Breast epithelium (tissue), 4 donors: ENCODE measurements at regions not wholly inside any gene's neighbourhood (a gene's known extent, or its start where the extent isn't known, plus 50 kb on each side); places are given as distances from the start of the nearest gene placed in this dataset.

Experiments
- DNase-seq, 2 donors: peaks; one replicate each; pipeline ENCODE4 v3.0.0-alpha.2; 2019; ENCODE audit warnings: low spot score in 2 of 2
- H3K27ac ChIP-seq, 2 donors: fragments of 200-600 bp; sonication (generic) in 1 of 2; one replicate each; pipeline ENCODE4 v1.5.1; 2016 to 2019; ENCODE audit warnings: mild to moderate bottlenecking in 1 of 2
- H3K27me3 ChIP-seq, 2 donors: fragments of 200-600 bp; sonication (generic) in 1 of 2; one replicate each; pipeline versions ENCODE4 v1.5.1 to v1.6.0; 2017 to 2019; ENCODE audit warnings: control low read depth in 1 of 2, mild to moderate bottlenecking in 1 of 2
- H3K36me3 ChIP-seq: fragments of 200-600 bp; one replicate; pipeline ENCODE4 v1.5.1; 2019
- H3K4me1 ChIP-seq, 2 donors: fragments of 200-600 bp; sonication (generic); one replicate each; pipeline ENCODE4 v1.5.1; 2016 to 2019; ENCODE audit warnings: control low read depth in 1 of 2
- H3K4me3 ChIP-seq, 3 donors: fragments of 200-600 bp; sonication (generic); 1 replicate in 2 of 3; 2 replicates in 1 of 3; pipeline ENCODE4 v1.5.1; 2016 to 2019; ENCODE audit warnings: mild to moderate bottlenecking in 3 of 3, moderate library complexity in 2 of 3
- H3K9me3 ChIP-seq, 2 donors: fragments of 200-600 bp; sonication (generic) in 1 of 2; one replicate each; pipeline ENCODE4 v1.5.1; 2016 to 2019; ENCODE audit warnings: control low read depth in 1 of 2
- CTCF ChIP-seq, 3 donors: fragments of 450-650 bp; IDR thresholded peaks; one replicate each; pipeline ENCODE4 v1.5.1; 2016 to 2017; ENCODE audit warnings: antibody characterized with exemption in 3 of 3, mild to moderate bottlenecking in 3 of 3, moderate library complexity in 3 of 3
- POLR2A ChIP-seq: fragments of 450-650 bp; IDR thresholded peaks from one replicate; pipeline ENCODE4 v1.6.1; 2016; ENCODE audit warnings: antibody characterized with exemption, mild to moderate bottlenecking, moderate library complexity
- POLR2AphosphoS5 ChIP-seq, 3 donors: sonication (generic); formaldehyde crosslinking; IDR thresholded peaks; one replicate each; pipeline ENCODE4 v1.6.1; 2017; ENCODE audit warnings: antibody characterized with exemption in 3 of 3
- intact Hi-C: fragments of 100-400 bp; cut with DNase I; formaldehyde crosslinking; loops from one replicate; pipeline ENCODE4 v1.15.1; 2023; ENCODE audit warnings: low total_unique reads

- no peaks in the 10 kb centered on the region for H3K27me3 ChIP-seq
- no peaks in the 10 kb centered on the region for H3K36me3 ChIP-seq
- no peak overlapping the region for H3K4me3 ChIP-seq
- no peaks in the 10 kb centered on the region for H3K4me1 ChIP-seq
- intact Hi-C loops = no loop called here
- TF ChIP-seq POLR2A = no peak
- TF ChIP-seq POLR2AphosphoS5 (IDR thresholded peaks at IDR 0.05) = no peak
- TF ChIP-seq CTCF (IDR thresholded peaks at IDR 0.05) = no peak
- no peak for DNase-seq
- H3K9me3 ChIP-seq = no peaks in the 10 kb centered on the region
- no peak overlapping the region for H3K27ac ChIP-seq
Measured at GRCh38 chr14:81677736-81678135, 144.1 kb upstream of the SEL1L start.

DNA sequence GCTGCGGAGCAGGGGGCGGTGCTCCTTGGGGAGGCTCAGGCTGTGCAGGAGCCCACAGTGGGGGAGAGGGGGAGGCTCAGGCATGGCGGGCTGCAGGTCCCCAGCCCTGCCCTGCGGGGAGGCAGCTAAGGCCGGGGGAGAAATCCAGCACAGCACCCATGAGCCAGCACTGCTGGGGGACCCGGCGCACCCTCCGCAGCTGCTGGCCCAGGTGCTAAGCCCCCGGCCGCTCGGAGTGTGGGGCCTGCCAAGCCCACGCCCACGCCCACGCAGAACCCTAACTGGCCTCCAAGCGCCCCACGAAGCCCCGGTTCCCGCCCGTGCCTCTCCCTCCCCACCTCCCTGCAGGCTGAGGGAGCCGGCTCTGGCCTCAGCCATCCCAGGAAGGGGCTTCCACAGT, 145.6 kb upstream of the SEL1L start:
- H3K36me3 ChIP-seq = no peaks in the 10 kb centered on the region
- intact Hi-C loops = no loop called here
- TF ChIP-seq CTCF (IDR thresholded peaks at IDR 0.05) = no peak
- no peak for TF ChIP-seq POLR2A
- TF ChIP-seq POLR2AphosphoS5 (IDR thresholded peaks at IDR 0.05) = no peak

GRCh38 chr14:81681541-81681940, 147.9 kb upstream of the SEL1L start:
- intact Hi-C loops = no loop called here
- no peak for DNase-seq
- H3K27ac ChIP-seq = no peak overlapping the region
- H3K27me3 ChIP-seq = no peaks in the 10 kb centered on the region
- H3K9me3 ChIP-seq = no peaks in the 10 kb centered on the region
- no peaks in the 10 kb centered on the region for H3K36me3 ChIP-seq
- H3K4me3 ChIP-seq = no peak overlapping the region
- TF ChIP-seq CTCF (IDR thresholded peaks at IDR 0.05) = no peak
- no peak for TF ChIP-seq POLR2AphosphoS5 (IDR thresholded peaks at IDR 0.05)
- TF ChIP-seq POLR2A = no peak
- H3K4me1 ChIP-seq = no peaks in the 10 kb centered on the region

More for the DNA sequence above, 145.6 kb upstream of the SEL1L start:
- H3K4me1 ChIP-seq = no peaks in the 10 kb centered on the region
- DNase-seq = no peak
- H3K4me3 ChIP-seq = no peak overlapping the region
- H3K9me3 ChIP-seq = no peaks in the 10 kb centered on the region
- H3K27ac ChIP-seq = no peak overlapping the region
- H3K27me3 ChIP-seq = no peaks in the 10 kb centered on the region

GRCh38 chr14:81682134-81682533, 148.5 kb upstream of the SEL1L start:
- intact Hi-C loops = no loop called here
- H3K27me3 ChIP-seq = no peaks in the 10 kb centered on the region
- no peak overlapping the region for H3K27ac ChIP-seq
- no peak overlapping the region for H3K4me3 ChIP-seq
- TF ChIP-seq CTCF (IDR thresholded peaks at IDR 0.05) (no peak), POLR2A (no peak), POLR2AphosphoS5 (IDR thresholded peaks at IDR 0.05) (no peak)
- H3K36me3 ChIP-seq = no peaks in the 10 kb centered on the region
- H3K9me3 ChIP-seq = no peaks in the 10 kb centered on the region
- H3K4me1 ChIP-seq = no peaks in the 10 kb centered on the region
- no peak for DNase-seq

DNA sequence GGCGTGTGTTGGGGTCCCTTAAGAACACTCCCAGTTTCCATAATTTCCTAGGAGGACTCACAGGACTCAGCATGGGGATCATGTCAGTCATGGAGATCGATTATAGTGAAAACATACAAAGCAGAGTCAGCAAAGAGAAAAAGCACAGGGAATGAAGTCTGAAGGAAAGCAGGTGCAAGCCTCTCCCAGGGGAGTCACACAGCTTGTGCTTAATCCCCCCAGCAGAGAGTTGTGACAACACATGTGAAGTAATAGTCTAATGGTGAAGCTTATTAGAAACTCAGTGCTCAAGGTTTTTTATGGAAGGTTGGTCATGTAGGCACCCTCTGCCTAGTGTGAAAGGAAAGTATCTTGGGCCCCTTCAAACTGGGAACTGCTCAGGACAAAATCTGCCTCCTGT, 149.0 kb upstream of the SEL1L start:
- H3K9me3 ChIP-seq = no peaks in the 10 kb centered on the region
- no peaks in the 10 kb centered on the region for H3K36me3 ChIP-seq
- H3K4me1 ChIP-seq = no peaks in the 10 kb centered on the region
- no peak for DNase-seq
- H3K27ac ChIP-seq = no peak overlapping the region
- no peaks in the 10 kb centered on the region for H3K27me3 ChIP-seq
- intact Hi-C loops = no loop called here
- TF ChIP-seq POLR2AphosphoS5 (IDR thresholded peaks at IDR 0.05) = no peak
- TF ChIP-seq CTCF (IDR thresholded peaks at IDR 0.05) = no peak
- TF ChIP-seq POLR2A = no peak
- H3K4me3 ChIP-seq = no peak overlapping the region
